ENCODE measurements at regions not wholly inside any gene's neighbourhood (a gene's known extent, or its start where the extent isn't known, plus 50 kb on each side); places are given as distances from the start of the nearest gene placed in this dataset.

DNA sequence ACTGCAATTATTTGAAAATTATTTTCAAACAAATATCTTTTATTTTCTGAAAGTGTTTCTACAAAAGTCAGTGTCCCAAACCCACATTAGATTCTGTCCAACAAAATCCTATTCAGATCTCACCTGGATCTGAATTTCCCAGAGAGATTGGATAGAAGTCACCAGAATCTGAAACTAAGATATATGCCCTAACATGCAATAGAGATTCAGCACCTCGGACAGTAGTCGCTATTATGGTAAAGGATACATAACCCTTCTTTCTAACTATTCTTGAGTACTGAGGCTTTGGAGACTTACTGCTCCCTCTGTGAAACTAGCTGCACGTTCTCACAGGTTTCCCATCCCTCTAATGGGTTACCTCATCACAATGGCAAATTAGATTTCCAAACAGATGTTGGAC lies 151.4 kb downstream of the ID4 start:
- H3K27ac ChIP-seq (ENCODE audit: low read depth), result no peak overlapping the region
- H3K36me3 ChIP-seq (ENCODE audit: insufficient read depth), result no peaks in the 10 kb centered on the region
- WGBS, result 5% methylated on average over 3 of the region's 3 CpGs
- H3K4me3 ChIP-seq (ENCODE audit: low read depth, low read length), result no peak overlapping the region
- no peak for DNase-seq (ENCODE audit: extremely low spot score)
- no peaks in the 10 kb centered on the region for H3K4me1 ChIP-seq (ENCODE audit: insufficient read depth)

DNA sequence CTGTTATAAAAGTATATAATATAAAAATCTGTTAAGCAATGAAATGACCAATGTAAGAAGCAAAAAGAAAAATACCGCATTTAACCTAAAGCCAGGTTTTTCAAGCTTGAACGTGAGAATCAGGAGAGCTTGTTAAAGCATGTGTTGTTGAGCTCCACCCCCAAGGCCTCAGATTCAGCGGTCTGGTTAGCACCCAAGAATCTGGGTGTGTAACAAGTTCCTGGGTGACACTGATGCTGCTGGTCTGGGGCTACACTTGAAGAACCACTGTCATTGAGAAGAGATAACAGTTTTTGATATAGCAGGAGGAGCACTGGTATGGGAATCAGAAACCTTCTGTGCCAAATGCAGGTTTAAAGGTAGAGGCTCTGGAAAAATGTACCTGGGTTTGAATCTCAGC lies 154.0 kb downstream of the ID4 start:
- no peak overlapping the region for H3K4me3 ChIP-seq (ENCODE audit: low read depth, low read length)
- 59% methylated on average over 3 of the region's 3 CpGs for WGBS
- no peak for DNase-seq (ENCODE audit: extremely low spot score)
- H3K27ac ChIP-seq (ENCODE audit: low read depth), result no peak overlapping the region
- H3K4me1 ChIP-seq (ENCODE audit: insufficient read depth), result no peaks in the 10 kb centered on the region
- no peaks in the 10 kb centered on the region for H3K36me3 ChIP-seq (ENCODE audit: insufficient read depth)

DNA sequence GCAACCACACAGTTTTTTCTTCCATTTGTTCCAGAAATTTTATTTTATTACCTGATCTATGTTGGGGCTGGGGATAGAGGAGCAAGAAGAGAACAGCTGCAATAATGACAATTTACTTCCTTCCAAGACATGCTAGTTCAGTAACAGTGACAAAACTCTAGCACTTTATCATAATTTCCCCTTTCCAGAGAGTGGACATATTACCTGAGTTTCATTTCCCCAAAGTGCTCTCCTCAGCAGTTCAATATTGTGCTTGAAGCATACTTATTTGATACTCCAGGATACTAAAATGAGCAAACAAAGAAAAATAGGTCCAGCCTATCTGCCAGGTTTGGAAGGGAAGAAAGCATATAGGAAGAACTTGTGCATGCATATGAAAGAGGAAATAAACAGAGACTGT lies 157.7 kb downstream of the ID4 start:
- Histone ChIP-seq H3K27ac (ENCODE audit: low read depth) (no peak overlapping the region), H3K36me3 (ENCODE audit: insufficient read depth) (no peaks in the 10 kb centered on the region), H3K4me1 (ENCODE audit: insufficient read depth) (no peaks in the 10 kb centered on the region), H3K4me3 (ENCODE audit: low read depth, low read length) (no peak overlapping the region)
- no peak for DNase-seq (ENCODE audit: extremely low spot score)

DNA sequence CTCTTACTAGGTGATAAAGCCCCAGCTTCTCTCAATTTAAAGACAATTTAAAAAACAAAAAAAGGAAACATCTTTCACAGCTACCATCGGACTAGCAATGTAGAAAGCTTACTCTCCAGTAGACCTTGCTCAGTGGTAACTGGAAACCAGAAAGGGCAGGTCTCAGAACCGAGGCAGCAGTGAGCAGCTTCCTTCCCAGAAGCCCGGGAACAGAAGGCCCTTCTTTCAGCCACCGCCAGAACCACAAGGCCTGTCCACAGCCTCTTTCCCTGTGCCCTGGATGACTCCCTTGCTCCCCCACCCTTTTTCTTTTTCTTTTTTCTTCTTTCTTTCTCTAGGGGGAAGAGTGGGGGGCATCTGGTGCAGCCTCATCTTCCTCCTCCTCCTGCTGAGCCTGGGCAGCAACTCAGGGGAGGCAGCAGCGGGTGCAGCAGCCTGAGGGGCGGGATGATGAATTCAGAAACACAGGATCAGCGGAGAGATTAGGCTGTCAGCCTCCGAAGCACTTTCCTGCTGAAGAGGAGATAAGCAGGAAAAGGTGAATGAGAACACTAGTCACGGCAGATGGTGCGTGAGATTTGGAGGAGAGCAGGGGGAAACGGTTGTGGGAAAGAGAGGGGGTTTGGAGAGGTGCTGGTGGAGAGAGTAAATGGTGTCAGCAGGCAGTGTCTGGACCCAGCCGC lies 158.5 kb downstream of the ID4 start:
- H3K4me1 ChIP-seq (ENCODE audit: insufficient read depth), result no peaks in the 10 kb centered on the region
- H3K27ac ChIP-seq (ENCODE audit: low read depth), result no peak overlapping the region
- no peak overlapping the region for H3K4me3 ChIP-seq (ENCODE audit: low read depth, low read length)
- WGBS, result 32% methylated on average over 12 of the region's 12 CpGs
- H3K36me3 ChIP-seq (ENCODE audit: insufficient read depth), result no peaks in the 10 kb centered on the region
- no peak for DNase-seq (ENCODE audit: extremely low spot score)

DNA sequence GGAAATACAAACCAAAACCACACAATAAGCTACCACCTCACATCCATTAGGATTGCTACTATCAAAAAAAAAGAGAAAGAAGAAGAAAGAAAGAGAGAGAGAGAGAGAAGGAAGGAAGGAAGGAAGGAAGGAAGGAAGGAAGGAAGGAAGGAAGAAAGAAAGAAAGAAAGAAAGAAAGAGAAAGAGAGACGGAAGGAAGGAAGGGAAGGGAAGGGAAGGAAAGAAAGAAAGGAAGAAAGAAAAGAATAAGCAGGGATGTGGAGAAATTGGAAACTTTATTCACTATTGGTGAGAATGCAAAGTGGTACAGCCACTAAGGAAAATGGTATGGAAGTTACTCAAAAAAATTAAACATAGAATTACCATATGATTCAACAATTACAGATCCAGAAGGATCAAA lies 159.9 kb downstream of the ID4 start:
- H3K27ac ChIP-seq (ENCODE audit: low read depth), result no peak overlapping the region
- no peaks in the 10 kb centered on the region for H3K4me1 ChIP-seq (ENCODE audit: insufficient read depth)
- no peak overlapping the region for H3K4me3 ChIP-seq (ENCODE audit: low read depth, low read length)
- H3K36me3 ChIP-seq (ENCODE audit: insufficient read depth), result no peaks in the 10 kb centered on the region
- WGBS, result 84% methylated on average over 1 of the region's 1 CpG
- no peak for DNase-seq (ENCODE audit: extremely low spot score)

DNA sequence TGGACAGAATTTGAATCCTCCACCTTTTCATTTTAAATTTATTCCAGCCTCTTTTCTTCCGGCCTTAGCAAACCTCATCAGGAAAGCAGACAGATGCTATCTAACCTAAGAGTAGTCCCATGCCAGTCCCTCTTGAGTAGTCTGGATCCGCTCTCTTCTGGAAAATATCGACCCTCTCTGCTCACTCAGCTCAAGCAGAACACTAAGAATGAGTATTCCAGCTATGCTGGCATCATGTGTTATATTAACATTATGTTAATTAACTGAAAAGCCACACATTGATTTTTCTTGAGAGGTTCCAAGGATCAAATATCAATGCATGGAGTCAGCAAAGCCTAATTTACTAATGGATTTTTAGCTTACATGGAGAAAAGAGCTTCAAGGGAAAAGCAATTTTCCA lies 161.4 kb downstream of the ID4 start:
- DNase-seq (ENCODE audit: extremely low spot score), result no peak
- H3K4me1 ChIP-seq (ENCODE audit: insufficient read depth), result no peaks in the 10 kb centered on the region
- H3K36me3 ChIP-seq (ENCODE audit: insufficient read depth), result no peaks in the 10 kb centered on the region
- H3K27ac ChIP-seq (ENCODE audit: low read depth), result no peak overlapping the region
- H3K4me3 ChIP-seq (ENCODE audit: low read depth, low read length), result no peak overlapping the region
- 87% methylated on average over 3 of the region's 3 CpGs for WGBS

DNA sequence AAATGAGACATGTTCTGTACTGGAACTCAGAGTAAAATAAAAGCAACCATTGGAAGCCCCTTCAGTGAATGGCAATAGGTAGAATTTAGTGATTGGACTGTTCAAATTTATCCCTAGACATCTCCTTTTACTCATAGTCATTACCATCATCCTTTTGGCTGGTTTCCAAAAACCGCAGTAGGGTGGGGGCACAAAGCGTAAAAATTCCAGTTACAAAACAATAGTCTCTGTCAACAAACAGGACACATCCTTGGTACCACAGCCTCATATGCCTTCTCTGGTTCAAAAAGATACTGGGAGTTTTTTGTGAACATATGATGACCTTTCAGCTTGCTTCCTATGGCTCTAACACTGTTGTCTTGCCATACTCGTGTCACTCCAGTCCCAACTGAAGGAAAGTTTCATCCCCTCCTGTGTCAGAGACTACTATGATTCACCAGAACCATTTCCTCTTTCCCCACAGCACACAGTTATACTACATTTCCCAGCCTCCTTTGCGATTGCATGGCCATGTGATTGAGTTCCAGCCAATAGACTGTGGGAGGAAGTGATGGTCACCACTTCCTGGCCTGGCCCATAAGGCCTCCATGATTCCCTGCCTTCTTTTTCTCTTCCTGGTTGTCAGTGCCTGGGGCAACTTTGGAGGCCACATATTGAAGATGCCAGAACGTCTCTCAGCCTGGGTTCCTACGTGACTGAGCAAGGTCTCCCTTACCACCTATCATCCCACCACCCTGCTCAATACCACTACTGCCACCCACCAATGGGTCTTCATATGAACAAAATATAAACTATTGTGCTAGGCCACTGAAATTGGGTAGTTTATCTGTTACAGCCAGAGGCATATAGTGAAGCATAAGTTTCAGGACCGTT lies 162.4 kb downstream of the ID4 start:
- no peaks in the 10 kb centered on the region for H3K4me1 ChIP-seq (ENCODE audit: insufficient read depth)
- 66% methylated on average over 7 of the region's 7 CpGs for WGBS
- no peak for DNase-seq (ENCODE audit: extremely low spot score)
- no peak overlapping the region for H3K27ac ChIP-seq (ENCODE audit: low read depth)
- no peak overlapping the region for H3K4me3 ChIP-seq (ENCODE audit: low read depth, low read length)
- no peaks in the 10 kb centered on the region for H3K36me3 ChIP-seq (ENCODE audit: insufficient read depth)

DNA sequence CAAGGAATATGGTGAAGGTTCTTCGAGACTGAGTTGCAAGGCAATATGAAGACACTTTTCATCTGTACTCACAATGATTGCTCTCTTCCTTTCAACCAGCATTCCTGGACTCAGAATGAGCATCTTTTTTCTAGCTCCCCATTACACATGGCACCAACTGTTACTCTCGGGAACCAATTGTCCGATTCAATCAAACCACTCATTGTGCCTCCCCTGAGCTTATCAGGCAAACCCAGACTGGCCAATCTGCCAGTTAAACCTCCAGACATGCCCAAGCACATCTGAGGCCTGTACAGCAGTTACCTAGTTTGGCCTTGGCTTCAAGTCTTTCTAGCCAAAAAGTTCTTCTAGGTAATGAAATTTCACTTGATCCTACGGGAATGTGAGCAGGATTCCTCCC lies 164.1 kb downstream of the ID4 start:
- DNase-seq (ENCODE audit: extremely low spot score), result no peak
- Histone ChIP-seq H3K4me3 (ENCODE audit: low read depth, low read length) (no peak overlapping the region), H3K36me3 (ENCODE audit: insufficient read depth) (no peaks in the 10 kb centered on the region), H3K4me1 (ENCODE audit: insufficient read depth) (no peaks in the 10 kb centered on the region), H3K27ac (ENCODE audit: low read depth) (no peak overlapping the region)
- WGBS, result 76% methylated on average over 4 of the region's 4 CpGs

DNA sequence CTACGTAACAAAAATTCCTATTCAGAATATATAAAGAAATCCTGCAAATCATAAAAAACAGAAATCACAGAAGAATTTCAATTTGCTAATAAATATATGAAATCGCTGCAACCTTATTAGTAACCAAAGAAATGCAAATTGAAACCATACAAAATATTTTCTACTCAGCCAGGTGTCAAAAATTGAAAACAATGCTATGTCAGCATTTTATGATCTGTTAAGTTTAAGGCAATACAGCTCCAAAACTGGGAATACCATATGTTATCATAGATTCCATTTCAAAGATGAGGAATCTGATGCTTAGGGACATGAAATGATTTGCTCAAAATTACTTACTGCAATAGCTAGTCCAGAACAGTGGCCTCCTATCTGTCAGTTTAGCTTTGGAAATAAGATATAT lies 168.9 kb downstream of the ID4 start:
- H3K27ac ChIP-seq (ENCODE audit: low read depth), result no peak overlapping the region
- no peak overlapping the region for H3K4me3 ChIP-seq (ENCODE audit: low read depth, low read length)
- H3K4me1 ChIP-seq (ENCODE audit: insufficient read depth), result no peaks in the 10 kb centered on the region
- no peak for DNase-seq (ENCODE audit: extremely low spot score)
- H3K36me3 ChIP-seq (ENCODE audit: insufficient read depth), result no peaks in the 10 kb centered on the region
- WGBS, result 91% methylated on average over 2 of the region's 2 CpGs

DNA sequence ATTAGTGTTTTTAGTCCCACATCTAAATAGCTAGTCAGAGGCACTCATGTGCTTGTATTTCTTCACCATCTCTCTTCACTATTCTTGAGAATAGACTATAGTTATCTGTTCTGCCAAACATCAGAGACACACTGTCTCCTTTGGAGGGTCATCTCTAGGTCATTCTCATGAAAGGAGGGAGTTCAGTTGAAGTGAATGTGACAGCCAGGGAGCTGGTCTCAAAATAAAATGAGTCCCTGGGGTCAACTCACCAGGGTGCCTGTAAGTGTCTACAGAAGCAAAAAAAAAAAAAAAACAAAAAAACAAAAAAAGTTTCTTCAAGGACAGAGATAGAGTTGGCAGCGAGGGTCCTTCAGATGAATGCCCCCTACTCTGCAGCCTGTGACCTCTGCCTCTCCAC lies 171.0 kb downstream of the ID4 start:
- DNase-seq (ENCODE audit: extremely low spot score), result no peak
- H3K4me1 ChIP-seq (ENCODE audit: insufficient read depth), result no peaks in the 10 kb centered on the region
- no peaks in the 10 kb centered on the region for H3K36me3 ChIP-seq (ENCODE audit: insufficient read depth)
- no peak overlapping the region for H3K27ac ChIP-seq (ENCODE audit: low read depth)
- WGBS, result 22% methylated on average over 1 of the region's 1 CpG
- H3K4me3 ChIP-seq (ENCODE audit: low read depth, low read length), result no peak overlapping the region

DNA sequence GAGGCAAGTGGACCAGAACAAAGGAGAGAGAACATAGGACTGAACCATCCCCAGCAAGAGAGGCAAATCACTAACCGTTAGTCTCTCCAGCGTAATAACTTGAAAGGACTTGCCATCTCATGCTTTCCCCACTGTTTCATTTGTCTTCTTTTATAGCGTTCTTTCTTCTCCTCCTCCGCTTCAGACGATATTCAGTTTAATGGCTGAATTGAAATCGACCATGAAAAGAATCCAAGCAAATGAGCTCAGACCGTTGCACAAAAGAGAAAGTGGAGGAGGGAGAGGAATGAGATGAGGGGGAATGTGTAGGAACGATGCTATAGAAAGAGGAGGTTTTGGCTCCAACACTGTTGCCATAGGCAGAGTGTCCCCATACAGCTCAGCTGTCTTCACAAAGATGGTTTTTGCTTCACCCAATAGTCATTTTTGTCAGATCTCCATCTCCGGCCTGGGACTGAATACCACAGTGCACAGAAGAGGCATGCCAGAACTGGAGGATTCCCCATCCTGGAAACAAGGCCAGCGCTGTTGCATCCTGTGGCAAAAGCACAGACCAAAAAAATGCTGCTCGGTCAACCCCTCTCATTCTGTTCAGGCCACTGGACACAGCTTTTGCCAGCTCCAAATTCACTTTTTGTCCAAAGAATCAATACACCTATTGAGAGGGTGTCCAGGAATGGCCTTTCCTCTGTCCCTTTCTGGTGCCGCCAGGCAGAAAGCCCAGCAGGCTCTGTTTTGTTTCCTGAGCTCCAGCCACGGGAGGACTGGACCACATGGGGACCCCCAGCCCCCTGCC lies 176.1 kb downstream of the ID4 start:
- Histone ChIP-seq H3K27ac (ENCODE audit: low read depth) (no peak overlapping the region), H3K36me3 (ENCODE audit: insufficient read depth) (no peaks in the 10 kb centered on the region), H3K4me3 (ENCODE audit: low read depth, low read length) (no peak overlapping the region), H3K4me1 (ENCODE audit: insufficient read depth) (no peaks in the 10 kb centered on the region)
- DNase-seq (ENCODE audit: extremely low spot score), result no peak
- 79% methylated on average over 13 of the region's 13 CpGs for whole genome bisulfite sequencing

DNA sequence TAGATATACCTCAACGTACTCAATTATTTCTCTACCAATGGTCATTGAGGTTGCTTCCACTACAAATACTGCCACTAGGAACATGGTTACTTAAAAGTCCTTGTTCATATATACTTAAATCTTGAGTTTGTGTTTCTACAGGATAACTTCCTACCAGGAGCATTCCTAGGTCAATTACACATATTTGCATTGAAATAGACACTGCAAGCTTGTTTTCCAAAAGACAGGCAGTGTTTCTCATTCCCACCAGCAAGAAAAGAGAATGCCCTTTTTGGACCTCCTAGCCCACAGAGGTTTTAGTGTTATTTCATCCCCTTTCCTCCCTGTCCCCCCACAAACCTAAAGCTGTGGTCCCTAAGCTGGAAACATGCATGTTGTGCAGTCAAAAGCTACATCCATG lies 177.3 kb downstream of the ID4 start:
- H3K36me3 ChIP-seq (ENCODE audit: insufficient read depth), result no peaks in the 10 kb centered on the region
- H3K4me1 ChIP-seq (ENCODE audit: insufficient read depth), result no peaks in the 10 kb centered on the region
- H3K4me3 ChIP-seq (ENCODE audit: low read depth, low read length), result no peak overlapping the region
- no peak overlapping the region for H3K27ac ChIP-seq (ENCODE audit: low read depth)
- 86% methylated on average over 1 of the region's 1 CpG for WGBS
- DNase-seq (ENCODE audit: extremely low spot score), result no peak

DNA sequence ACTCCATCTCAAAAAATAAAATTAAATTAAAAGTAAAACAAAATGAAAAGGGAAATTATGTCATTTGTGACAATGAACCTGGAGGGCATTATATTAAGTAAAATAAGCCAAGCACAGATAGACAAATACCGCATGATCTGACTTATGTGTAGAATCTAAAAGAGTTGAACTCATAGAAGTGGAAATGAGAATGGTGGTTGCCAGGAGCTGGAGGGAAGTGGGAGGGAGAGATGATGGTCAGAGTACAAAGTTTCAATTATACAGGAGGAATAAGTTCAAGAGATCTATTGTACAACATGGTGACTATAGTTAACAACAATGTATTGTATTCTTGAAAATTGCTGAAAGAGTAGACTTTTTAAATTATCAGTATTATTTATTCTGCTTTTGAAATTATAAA lies 183.4 kb downstream of the ID4 start:
- no peak overlapping the region for H3K27ac ChIP-seq (ENCODE audit: low read depth)
- WGBS, result 89% methylated on average over 1 of the region's 1 CpG
- H3K36me3 ChIP-seq (ENCODE audit: insufficient read depth), result no peaks in the 10 kb centered on the region
- no peaks in the 10 kb centered on the region for H3K4me1 ChIP-seq (ENCODE audit: insufficient read depth)
- no peak overlapping the region for H3K4me3 ChIP-seq (ENCODE audit: low read depth, low read length)
- DNase-seq (ENCODE audit: extremely low spot score), result no peak

DNA sequence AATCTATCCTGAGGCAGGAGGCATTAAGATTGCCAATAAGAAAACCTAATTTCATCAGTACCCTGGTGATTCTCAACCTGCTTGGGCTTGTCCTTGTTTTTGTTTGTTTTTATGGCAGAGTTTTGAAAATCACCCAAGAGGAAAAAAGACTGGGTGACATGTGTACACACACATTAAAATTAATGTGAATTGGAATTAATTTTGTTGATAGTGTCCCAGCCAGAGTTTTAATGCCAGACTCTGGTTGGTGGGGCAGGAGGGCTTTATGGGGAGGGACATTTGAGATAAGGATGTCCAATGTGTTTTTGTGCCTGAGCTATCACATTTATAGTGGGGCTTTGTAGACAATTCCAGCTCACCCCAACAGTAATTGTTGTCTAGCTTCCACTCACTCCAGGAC lies 184.6 kb downstream of the ID4 start:
- Histone ChIP-seq H3K27ac (ENCODE audit: low read depth) (no peak overlapping the region), H3K4me3 (ENCODE audit: low read depth, low read length) (no peak overlapping the region), H3K36me3 (ENCODE audit: insufficient read depth) (no peaks in the 10 kb centered on the region), H3K4me1 (ENCODE audit: insufficient read depth) (no peaks in the 10 kb centered on the region)
- no peak for DNase-seq (ENCODE audit: extremely low spot score)

Data from urinary bladder (tissue), 3 donors.